Choroid plexus epithelial cell (primary cell): ENCODE measurements at regions not wholly inside any gene's neighbourhood (a gene's known extent, or its start where the extent isn't known, plus 50 kb on each side); places are given as distances from the start of the nearest gene placed in this dataset.

Experiments
- DNase-seq: peaks from one replicate; pipeline ENCODE4 v3.0.0-alpha.2; 2010; ENCODE audit warnings: low read depth
- H3K4me3 ChIP-seq: 2 replicates; pipeline ENCODE4 v1.5.1; 2011; ENCODE audit warnings: low read depth, mild to moderate bottlenecking, control low read depth, low read length, moderate library complexity
- CTCF ChIP-seq: conservative IDR thresholded peaks from 2 replicates; pipeline ENCODE4 v1.5.1; 2011; ENCODE audit warnings: low read depth, mild to moderate bottlenecking, control low read depth, inconsistent platforms, low read length, moderate library complexity

DNA sequence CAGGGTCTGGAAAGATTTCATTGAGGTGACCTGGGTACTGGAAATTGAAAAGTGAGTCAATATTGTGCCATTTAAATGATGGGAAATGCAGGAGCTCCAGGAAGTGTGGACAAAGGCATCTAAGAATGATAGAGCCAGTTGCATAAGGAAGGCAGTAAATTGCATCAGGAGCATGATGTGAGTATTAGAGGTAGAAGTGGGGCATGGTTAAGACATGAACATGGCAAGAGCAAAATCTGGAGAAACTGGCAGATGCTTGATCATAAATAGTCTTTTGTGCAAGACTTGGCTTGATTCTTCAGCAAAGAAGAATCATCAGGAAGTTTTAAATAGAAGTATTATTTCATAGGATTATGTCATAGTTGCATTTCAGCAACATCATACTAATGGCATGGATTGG, 157.4 kb upstream of the PUM3 start:
- H3K4me3 ChIP-seq: no peak overlapping the region
- no peak for DNase-seq
- TF ChIP-seq CTCF: no peak

DNA sequence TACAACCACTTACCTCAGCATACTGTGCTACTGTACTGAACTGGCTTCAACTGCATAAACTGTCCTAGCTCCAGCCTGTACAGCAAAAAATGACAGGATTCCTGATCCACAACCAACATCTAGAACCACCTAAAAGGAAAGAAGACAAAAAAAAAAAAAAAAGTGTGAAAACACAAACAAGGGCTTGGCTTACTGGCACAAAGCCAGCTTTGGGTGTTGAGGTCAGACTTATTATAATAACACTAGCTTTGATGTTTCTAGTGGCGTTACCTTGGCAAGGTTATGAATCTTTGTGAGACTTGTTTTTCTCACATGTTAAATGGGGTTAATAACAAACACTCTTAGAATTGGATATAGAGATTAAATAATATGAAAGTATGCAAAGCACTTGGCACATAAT, 148.5 kb upstream of the PUM3 start:
- DNase-seq: no peak
- no peak overlapping the region for H3K4me3 ChIP-seq
- TF ChIP-seq CTCF: no peak

GRCh38 chr9:2991292-2991691, 147.4 kb upstream of the PUM3 start:
- TF ChIP-seq CTCF: peak; percentile 46
- DNase-seq: peak; percentile 12
- no peak overlapping the region for H3K4me3 ChIP-seq

- no peak for TF ChIP-seq CTCF
- no peak overlapping the region for H3K4me3 ChIP-seq
- no peak for DNase-seq
Measured at GRCh38 chr9:2987679-2988078, 143.8 kb upstream of the PUM3 start.

DNA sequence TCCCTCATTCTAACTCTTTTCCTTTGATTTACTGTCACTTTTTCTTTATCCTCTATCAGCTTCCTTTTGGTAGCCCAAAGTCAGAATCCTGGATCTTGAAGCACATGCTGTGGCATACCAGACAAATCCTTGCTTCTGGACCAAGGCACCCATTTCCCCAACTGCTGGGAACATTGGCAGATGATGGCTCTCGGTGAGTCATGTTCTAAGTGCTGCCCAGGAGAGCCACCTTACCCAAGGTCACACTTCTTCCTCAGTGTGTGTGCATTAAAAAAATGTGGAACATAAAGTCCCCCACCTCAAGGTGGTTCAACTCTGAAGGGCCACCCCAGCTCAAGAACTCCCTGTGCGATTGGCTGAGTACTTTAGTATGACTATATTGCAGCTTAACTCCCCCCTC, 141.4 kb upstream of the PUM3 start:
- no peak overlapping the region for H3K4me3 ChIP-seq
- TF ChIP-seq CTCF: no peak
- no peak for DNase-seq

GRCh38 chr9:2984491-2984890, 140.6 kb upstream of the PUM3 start:
- TF ChIP-seq CTCF: no peak
- DNase-seq: peak; percentile 13
- H3K4me3 ChIP-seq: no peak overlapping the region

- H3K4me3 ChIP-seq: no peak overlapping the region
- no peak for DNase-seq
- TF ChIP-seq CTCF: no peak
Measured at GRCh38 chr9:2979957-2980610, 136.2 kb upstream of the PUM3 start.
